Panc1 (cell line): ENCODE measurements at regions not wholly inside any gene's neighbourhood (a gene's known extent, or its start where the extent isn't known, plus 50 kb on each side); places are given as distances from the start of the nearest gene placed in this dataset.

ENCODE experiments used
- TF ChIP-seq, protein P1 (sequence below): fragments of 450-650 bp; IDR thresholded peaks from 2 replicates; pipeline ENCODE4 v1.5.1; 2017; ENCODE audit warnings: mild to moderate bottlenecking
- TF ChIP-seq, protein P2 (sequence below), 2 experiments: IDR thresholded peaks; 2 replicates each; pipeline ENCODE4 v1.6.1; 2011 to 2012; ENCODE audit warnings: low read depth in 2 of 2, control low read depth in 1 of 2, low read length in 1 of 2, mild to moderate bottlenecking in 1 of 2, moderate library complexity in 1 of 2; ENCODE audit not compliant: insufficient read depth in 1 of 2

GRCh38 chr12:93006471-93007208 is 77.5 kb upstream of the EEA1 start:
- TF ChIP-seq, protein P1, sequence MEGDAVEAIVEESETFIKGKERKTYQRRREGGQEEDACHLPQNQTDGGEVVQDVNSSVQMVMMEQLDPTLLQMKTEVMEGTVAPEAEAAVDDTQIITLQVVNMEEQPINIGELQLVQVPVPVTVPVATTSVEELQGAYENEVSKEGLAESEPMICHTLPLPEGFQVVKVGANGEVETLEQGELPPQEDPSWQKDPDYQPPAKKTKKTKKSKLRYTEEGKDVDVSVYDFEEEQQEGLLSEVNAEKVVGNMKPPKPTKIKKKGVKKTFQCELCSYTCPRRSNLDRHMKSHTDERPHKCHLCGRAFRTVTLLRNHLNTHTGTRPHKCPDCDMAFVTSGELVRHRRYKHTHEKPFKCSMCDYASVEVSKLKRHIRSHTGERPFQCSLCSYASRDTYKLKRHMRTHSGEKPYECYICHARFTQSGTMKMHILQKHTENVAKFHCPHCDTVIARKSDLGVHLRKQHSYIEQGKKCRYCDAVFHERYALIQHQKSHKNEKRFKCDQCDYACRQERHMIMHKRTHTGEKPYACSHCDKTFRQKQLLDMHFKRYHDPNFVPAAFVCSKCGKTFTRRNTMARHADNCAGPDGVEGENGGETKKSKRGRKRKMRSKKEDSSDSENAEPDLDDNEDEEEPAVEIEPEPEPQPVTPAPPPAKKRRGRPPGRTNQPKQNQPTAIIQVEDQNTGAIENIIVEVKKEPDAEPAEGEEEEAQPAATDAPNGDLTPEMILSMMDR: no peak
- TF ChIP-seq, protein P2, sequence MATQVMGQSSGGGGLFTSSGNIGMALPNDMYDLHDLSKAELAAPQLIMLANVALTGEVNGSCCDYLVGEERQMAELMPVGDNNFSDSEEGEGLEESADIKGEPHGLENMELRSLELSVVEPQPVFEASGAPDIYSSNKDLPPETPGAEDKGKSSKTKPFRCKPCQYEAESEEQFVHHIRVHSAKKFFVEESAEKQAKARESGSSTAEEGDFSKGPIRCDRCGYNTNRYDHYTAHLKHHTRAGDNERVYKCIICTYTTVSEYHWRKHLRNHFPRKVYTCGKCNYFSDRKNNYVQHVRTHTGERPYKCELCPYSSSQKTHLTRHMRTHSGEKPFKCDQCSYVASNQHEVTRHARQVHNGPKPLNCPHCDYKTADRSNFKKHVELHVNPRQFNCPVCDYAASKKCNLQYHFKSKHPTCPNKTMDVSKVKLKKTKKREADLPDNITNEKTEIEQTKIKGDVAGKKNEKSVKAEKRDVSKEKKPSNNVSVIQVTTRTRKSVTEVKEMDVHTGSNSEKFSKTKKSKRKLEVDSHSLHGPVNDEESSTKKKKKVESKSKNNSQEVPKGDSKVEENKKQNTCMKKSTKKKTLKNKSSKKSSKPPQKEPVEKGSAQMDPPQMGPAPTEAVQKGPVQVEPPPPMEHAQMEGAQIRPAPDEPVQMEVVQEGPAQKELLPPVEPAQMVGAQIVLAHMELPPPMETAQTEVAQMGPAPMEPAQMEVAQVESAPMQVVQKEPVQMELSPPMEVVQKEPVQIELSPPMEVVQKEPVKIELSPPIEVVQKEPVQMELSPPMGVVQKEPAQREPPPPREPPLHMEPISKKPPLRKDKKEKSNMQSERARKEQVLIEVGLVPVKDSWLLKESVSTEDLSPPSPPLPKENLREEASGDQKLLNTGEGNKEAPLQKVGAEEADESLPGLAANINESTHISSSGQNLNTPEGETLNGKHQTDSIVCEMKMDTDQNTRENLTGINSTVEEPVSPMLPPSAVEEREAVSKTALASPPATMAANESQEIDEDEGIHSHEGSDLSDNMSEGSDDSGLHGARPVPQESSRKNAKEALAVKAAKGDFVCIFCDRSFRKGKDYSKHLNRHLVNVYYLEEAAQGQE (IDR thresholded peaks at IDR 0.05; ENCODE audit: insufficient read depth in 1 of 2, low read depth in 2 of 2, low read length in 1 of 2): no peak
